Fibroblast of skin of back (primary cell): ENCODE measurements at regions not wholly inside any gene's neighbourhood (a gene's known extent, or its start where the extent isn't known, plus 50 kb on each side); places are given as distances from the start of the nearest gene placed in this dataset.
"Not testable (repeated sequence)": the region's sequence is repeated elsewhere in the genome, so short reads cannot be mapped to it uniquely, and the experiment has no call there.

ENCODE experiments used
- DNase-seq: peaks from one replicate; pipeline ENCODE4 v3.0.0-alpha.2; 2013

DNA sequence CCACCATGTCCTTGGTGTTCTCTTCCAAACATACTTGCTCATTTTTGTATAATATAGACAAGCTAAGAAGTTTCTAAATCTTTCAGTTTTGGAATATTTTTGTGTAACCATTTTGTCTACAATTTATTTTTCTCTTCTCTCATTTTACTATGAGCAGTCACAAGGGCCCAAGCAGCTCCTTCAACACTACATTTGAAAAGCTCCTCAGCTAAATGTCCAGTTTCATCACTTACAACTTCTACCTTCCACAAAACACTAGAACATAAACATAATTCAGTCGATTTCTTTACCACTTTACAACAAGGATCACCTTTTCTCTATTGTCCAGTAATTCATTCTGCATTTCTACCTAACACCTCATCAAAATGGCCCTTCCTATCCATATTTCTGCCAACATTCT, 554.4 kb downstream of the RAB28 start:
- no peak for DNase-seq

DNA sequence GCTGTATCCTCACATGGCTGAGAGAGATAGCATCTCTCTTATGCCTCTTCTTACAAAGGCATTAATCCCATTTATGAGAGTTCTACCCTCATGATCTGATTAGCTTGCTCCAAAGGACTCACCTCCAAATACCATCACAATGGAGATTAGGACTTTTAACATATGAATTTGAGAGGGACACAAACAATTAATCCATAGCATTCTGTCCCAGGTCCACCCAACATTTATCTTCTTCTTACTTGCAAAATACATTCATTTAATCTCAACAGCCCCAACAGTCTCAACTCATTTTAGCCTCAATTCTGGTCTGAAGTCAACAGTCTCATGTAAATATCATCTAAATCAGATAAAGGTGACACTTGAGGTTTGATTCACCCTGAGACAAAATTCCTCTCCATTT, 555.4 kb downstream of the RAB28 start:
- DNase-seq = no peak

DNA sequence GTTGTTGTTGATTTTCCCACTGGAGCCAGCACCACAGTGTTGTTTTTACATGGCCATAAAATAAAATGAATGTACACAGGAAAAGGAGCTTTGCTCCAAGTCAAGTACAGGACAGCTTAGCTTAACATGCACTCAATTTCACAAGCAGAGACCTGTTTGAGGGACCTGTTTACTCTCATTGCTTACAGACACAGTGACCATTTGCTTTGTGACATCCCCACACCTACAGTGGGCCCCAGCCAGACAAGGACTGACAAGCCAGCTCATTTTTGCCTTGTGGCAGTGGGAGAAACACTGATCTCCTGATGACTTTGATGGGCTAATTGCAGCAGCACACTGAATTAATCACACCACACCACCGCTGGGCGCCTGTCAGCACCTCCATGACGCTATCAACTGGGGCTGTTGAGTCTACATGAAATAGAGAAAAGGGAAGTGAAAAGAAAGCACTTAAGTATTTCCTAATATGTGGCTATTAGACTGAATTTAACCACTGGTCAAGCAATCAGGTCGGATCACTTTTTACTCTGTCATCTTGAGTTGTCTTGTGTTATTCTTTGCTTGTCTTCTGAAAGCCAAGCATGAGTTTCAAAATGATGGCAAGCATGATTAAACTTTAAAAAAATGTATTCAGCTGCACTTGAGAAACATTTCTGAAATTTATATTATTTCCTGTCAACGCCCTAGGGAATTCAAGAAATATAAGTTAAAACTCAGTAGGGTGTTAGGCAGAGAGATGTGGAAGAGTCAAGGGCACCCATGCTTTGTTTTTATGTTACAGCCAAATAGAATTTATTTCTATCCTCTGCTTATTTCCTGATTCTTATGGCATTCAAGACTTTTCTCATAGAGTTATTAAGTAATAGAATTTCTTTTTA, 557.7 kb downstream of the RAB28 start:
- peak; percentile 2 for DNase-seq

DNA sequence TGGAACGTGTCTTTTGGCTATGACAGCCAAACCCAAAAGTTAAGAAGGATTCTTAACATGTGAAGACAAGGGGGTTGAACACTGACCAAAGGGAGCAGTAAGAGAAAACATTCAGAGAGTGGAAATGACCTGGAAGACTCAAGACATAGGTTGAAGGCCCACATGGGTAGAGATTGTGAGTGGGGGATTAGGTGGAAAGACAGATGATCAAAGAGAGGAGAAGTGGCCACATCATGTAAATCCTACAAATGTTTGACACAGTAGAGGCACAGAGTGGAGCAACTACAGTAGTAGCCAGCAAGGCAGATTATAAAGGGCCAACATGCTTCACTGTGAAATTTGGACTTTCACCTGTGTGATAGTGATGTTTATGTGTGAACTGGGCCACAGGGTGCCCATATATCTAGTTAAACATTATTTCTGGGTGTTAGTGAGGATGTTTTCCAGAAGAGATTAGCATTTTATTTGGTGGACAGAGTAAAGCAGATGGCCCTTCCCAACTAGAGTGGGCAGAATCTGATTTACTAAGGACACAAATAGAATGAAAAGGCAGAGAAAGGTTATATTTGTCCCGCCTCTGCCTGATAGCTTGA, 559.3 kb downstream of the RAB28 start:
- DNase-seq = no peak

DNA sequence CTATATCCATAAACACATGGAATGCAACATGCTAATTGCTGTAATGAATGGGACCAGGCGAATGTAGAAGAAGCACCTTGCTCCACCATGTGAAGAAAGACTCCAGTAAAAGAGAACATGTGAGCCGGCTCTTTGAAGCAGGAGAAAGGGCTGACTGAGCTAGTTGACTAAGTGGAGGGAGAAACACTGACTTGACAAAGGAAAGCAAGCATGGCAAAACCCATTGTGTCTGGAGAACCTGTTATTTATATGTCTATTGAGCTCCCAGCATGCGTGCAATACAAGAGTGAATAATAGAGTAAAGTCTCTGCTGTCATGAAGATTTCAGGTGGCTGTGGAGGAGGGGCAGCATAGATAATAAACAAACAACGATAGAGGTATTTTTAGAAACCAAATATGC, 559.9 kb downstream of the RAB28 start:
- no peak for DNase-seq

DNA sequence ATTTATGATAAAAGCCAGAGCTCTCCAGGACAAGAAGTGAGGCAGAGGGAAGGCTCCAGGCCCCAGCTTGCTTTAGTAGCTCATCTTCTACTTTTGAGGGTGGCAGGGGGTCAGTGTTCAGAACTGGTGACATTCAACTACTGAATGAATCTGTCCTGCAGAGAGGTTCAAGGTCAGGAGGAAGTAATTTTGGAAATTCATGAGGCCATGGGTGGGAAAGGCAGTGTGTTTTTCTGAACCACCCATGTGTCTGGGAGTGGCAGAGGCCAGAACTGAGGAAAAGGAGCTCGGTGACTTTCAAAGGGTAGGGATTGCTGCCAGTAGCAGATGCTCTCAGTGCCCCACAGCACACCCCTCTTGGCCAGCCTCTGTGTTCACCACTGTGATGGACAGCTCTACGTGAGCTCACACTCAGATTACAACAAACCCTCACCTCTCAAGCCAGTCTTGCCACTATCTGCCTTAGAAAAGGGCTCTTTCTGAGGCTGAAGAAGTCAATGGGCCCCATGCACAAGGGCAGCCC, 571.2 kb downstream of the RAB28 start:
- DNase-seq = no peak

DNA sequence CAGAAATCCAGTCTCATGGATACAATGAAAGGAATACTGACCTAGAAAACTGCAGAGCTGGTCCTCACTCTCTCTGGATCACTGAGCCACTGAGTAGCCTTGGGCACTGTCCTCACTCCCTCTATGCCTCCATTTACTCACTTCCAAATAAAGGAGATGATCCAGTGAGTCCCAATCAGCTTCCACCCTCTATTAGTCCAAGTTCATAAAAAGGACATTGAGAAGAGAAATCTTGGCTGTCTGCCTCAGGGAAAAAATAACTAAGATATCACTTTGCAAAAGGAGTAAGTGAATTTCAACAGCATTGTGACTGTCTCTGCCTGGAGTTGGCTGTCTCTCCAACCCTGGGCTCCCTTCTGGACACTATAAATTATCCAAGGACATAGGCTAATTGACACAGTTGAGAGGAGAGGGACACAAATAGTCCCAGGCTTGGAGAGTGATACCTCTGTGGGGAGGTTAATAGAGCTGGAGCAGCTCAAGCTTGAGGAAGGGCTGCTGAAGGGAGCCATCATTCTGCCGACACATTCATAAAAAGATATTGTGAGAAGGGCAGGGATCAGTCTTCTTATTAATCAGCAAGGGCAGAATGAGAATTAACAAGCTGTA, 572.3 kb downstream of the RAB28 start:
- no peak for DNase-seq

DNA sequence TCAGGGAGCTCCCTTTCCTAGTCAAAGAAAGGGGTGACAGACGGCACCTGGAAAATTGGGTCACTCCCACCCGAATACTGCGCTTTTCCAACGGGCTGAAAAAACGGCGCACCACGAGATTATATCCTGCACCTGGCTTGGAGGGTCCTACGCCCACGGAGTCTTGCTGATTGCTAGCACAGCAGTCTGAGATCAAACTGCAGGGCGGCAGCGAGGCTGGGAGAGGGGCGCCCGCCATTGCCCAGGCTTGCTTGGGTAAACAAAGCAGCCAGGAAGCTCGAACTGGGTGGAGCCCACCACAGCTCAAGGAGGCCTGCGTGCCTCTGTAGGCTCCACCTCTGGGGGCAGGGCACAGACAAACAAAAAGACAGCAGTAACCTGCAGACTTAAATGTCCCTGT, 580.5 kb downstream of the RAB28 start:
- not testable (repeated sequence) for DNase-seq

DNA sequence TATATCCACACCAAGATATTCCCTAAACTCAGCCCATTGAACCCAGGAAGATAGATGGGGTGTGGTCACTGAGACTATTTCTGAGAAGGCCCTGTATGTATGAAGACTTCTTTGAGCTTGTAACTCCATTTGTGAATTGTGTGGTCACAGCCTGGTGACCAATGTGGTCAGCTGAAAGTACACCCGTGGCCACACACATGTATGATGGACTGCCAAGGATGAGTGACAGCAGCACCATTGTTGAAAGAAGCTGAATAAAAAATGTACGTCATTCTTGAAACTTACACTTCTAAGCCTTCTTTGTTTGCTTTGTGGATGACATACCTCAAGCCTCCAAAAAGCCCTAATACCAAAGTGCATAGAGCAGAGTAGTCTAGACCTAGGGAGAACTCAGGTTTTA, 581.4 kb downstream of the RAB28 start:
- no peak for DNase-seq

DNA sequence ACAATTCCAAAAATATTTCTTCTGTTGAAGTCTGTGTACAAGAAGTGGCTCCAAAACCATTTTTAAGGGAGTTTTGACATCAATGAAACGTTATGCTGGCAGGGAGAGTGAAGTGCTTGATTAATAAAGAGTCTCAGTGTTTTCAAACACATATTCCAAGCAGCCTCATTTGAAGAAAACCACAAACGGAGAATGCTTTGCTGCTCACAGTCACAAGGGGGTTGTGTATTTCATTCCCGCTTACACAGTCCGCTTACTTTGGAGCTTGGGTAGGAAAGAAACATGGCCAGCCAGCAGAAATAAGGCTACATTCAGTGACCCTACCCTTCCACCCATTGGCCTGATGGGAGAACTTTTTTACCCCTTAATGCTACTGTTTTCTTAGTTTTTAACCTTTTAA, 586.2 kb downstream of the RAB28 start:
- DNase-seq = no peak

DNA sequence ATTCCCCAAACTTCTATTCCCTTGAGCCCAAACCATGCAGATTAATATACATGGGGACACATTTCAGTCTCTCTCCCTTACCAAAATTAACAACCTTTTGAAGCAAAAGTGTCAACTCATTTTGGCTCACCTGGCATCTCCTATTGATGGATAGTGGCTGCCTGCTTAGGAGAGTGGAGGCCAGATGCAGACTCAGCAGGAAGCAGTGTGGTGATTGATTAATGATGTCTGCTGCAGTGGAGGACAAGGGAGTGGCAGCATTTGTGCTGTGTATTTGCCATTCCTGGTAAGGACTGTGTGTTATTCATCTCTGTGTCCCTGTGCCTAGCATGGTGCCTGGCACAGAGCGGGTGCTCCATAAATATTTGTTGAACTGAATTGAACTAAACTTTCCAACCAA, 590.1 kb downstream of the RAB28 start:
- DNase-seq = no peak

DNA sequence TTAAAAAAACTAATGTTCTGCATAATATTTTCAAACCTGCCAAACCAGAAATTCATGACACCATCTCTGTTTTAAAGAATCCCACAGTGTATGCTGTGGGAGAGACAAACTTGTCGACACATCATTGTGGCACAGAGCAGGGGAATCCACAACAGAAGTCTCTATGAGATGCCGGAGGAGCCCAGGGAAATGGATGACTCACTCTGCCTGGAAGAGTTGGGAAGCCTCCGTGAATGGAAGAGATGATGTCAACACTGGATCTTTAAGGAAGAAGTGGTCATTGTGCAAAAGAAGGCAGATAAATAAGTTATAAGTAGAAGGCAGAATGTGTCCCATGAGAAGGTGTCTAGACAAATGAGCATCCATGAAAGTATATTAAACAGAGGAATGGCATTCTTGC, 595.1 kb downstream of the RAB28 start:
- DNase-seq = peak; percentile 32

DNA sequence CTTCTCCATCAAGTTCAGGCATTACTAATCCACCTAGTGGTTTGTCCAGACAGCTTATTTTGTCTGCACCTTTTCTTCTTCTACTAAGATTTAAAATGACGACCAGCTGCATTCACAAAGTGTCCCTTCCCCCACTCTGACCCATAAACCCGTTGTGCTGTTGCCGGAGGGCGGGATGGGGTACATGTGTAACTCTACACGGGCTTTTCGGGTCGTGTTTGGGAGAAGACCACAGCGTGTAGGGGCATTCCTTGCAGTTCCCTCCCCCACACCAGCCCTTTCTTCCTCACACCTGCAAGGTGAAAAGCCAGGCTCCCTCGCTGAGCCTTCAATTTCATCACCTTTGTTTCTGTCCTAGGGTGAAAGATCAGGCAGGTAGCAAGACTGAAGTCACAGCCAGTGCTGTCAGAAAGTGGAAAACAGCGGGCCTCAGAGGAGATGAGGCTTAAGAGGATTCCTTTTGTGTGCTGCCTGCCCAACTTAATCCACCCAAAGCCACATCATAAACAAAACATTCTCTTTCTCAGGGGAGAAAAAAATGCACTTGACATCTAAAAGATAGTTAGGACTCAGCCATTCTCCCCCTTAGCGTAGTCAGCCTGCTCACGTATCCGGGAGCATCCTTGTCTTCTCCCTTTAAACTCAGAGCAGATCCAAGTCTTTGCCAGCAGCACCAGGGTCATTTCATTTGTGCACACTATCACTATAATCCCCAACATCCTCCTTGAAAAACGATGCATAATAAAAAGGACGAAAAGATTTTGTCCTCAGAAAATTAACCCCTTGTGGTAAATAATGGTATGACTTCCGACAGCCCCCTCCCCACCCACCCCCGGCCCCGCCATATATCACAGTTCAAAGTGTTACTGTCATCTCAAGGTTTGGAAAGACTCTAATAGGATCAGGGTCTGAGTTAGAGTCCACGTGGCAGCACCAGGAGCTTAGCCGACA, 599.0 kb downstream of the RAB28 start:
- DNase-seq = no peak

DNA sequence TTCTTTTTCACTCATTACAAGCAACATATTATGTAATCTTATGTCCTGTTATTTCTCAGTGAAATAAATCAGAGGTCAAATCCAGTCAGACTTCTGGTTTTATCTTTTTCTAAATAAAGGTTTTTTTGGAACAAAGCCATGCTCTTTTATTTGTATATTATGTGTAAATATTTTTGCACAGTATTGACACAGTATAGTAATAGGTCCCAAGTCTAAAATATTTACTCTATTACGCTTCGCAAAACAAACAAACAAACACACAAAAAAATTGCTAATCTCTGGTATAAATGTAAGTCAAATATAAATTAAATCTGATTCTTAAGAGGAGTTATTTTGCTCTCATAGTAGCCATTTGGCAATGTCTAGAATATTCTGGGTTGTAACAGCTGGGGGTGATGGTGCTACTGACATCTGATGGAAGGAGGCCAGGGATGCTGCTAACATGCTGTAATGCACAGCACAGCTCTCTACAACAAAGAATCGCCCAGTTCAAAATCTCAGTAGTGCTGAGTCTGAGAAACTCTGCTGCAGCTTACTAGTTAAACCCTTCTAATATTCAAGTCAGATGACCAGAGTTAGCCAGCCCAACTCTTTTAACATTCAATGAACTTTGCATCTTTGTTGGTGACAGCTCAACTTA, 602.1 kb downstream of the RAB28 start:
- DNase-seq = no peak

DNA sequence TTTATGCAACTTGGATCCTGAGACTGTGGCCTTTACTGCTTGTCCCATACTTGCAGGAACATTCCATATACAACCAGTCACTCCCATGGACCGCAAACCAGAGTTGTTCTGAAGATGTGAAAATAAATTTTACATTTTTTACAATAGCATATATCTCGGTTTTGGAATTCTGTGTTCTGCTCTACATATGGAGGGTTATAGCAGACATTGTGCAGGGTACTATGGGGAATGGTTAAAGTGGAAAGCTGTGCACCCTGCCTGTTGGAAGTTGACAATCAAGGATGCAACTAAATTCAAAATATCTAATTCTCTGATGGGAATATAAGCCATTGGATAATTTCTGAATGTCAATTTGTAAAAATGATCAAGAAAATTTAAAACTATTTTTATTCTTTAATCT, 603.3 kb downstream of the RAB28 start:
- DNase-seq = no peak

DNA sequence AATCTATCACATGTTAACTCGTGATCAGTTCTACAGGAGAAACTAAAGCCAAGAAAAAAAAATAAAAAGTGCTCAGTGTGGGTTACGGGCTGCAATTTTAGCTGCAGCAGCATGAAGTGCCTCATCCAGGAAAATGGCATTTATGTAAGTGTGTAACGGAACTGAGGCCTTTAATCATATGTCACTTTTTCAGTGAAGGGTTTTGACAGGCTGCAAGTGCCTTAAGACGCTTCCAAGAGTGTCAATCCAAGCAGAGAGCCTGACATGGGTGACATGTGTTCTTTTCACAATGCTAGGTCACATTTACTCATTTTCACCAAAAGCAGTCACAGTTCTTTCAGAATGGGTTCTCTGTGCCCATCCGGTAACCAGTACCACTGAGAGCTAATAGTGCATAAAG, 604.6 kb downstream of the RAB28 start:
- DNase-seq = no peak

DNA sequence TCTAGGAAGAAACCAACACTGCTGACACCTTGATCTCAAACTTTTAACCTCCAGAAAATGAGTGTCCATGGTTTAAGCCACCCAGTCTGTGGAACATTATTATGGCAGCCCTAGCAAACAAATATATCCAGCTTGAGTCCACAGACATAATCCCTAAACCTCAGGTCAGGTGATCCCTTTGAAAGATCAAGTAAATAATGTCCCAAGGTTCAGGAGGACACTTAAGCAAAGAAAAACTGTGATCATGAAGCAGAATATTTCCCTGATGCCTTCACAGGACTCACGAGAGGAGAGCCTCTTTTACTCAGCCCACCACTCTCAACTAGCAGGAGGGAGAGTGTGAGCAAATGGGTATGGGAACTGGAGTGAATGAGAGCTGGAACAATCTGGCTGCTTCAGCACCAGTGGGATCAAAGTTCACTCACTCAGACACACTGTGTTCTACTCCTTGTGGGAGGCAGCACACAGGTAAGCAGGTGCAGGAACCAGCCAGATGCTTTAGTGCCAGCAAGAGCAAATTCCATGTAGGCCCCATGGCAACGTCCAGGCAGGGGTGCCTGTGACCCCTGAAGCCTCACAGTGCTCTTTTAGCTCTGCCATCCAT, 608.4 kb downstream of the RAB28 start:
- no peak for DNase-seq

DNA sequence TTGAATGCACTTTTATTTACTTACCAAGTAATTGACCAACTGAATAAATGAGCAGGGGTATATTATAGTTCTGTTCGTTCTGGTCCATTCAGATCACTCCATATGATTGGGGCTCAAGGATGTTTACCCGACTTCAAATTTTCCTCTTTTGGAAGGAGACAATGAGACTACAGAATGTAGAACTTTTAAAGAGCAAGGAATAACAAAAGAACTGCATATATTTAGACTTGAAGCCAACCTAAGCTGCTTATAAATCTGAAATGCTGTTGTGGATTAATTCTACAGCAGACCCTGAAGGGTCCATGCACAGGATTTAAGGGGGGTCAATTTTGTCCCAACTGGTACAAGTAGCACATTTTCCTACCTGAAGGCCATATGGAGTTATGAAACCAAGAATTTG, 610.8 kb downstream of the RAB28 start:
- no peak for DNase-seq

DNA sequence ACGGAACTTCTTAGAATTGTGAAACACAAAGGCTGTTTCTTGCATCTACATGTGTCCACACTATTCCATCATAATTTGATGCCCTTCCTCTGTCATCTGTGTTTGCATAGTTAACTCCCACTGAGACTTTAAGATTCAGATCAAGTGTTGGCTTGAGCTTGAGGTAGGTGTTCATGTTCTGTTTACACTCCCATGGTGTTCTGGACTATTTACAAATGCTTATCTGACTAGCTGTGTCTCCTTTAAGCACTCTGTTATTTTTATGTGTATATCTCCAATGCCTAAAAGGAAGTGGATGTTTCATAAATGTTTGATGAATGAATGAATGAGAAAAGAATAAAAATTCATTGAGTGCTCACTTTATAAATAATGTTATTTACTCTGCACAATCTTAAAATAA, 622.7 kb downstream of the RAB28 start:
- DNase-seq = no peak

DNA sequence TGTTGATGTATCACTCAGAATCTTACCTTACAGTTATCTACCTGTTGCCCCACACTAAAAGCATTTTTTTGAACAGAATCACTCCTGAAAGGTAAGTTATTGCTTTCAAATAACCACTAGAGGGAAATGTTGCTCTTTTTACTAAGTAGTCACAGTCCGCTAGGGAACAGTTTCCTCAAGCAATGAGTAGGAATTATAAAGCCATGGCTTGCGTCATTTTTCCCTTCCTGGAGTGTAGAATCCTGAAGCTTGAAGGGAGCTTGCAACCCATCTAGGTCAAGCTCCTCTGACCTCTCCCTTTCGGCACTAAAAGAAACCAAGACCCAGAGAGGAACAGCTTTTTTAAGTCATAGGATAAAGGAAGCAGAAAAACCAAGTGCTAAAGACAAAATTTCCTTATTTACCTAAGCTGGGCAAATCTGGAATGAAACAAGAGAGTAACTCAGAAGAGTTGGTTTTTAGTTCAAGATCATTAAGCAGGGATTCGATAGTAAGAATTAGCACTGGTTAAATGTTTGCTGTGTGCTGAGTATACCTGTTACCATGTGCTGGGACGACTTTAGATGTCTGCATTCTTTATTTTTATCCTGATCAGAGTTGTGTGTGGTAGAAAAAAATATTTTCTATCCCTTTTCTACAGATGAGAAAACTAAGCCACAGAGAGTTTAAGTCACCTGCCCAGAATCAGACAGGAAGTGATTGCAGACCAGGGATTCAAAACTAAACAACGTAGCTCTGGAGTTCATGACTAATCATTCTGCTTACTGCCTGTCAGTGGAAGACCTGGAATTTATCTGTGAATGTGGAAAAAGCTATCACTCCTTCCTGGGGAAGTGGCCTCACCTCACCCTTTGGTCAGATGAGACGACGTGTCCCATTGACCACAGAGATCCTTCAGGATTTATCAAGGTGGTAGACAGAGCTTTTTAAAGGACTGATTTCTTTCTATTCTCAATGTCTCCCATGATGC, 631.5 kb downstream of the RAB28 start:
- DNase-seq = peak; percentile 51
